HG02943 (cell line): ENCODE measurements at regions not wholly inside any gene's neighbourhood (a gene's known extent, or its start where the extent isn't known, plus 50 kb on each side); places are given as distances from the start of the nearest gene placed in this dataset.
"Not testable (repeated sequence)": the region's sequence is repeated elsewhere in the genome, so short reads cannot be mapped to it uniquely, and the experiment has no call there.

Source experiments
- ATAC-seq: cut with Tn5 transposase; IDR thresholded peaks from one replicate; pipeline ENCODE4 v1.9.1; 2021; ENCODE audit warnings: mild to moderate bottlenecking, low read depth, moderate library complexity; ENCODE audit not compliant: unreplicated experiment

- no peak for ATAC-seq
Measured at GRCh38 chr14:53858345-53858684, 98.3 kb downstream of the BMP4 start.

- ATAC-seq, result no peak
Measured at GRCh38 chr14:53857625-53858344, 98.8 kb downstream of the BMP4 start.

GRCh38 chr14:53855574-53855973, 101.1 kb downstream of the BMP4 start:
- no peak for ATAC-seq

- no peak for ATAC-seq
Measured at GRCh38 chr14:53855127-53855526, 101.5 kb downstream of the BMP4 start.

- ATAC-seq, result no peak
Measured at GRCh38 chr14:53851394-53852090, 105.1 kb downstream of the BMP4 start.

GRCh38 chr14:53850714-53851296, 105.8 kb downstream of the BMP4 start:
- ATAC-seq, result no peak

GRCh38 chr14:53849549-53849948, 107.1 kb downstream of the BMP4 start:
- ATAC-seq, result no peak

GRCh38 chr14:53848854-53849253, 107.8 kb downstream of the BMP4 start:
- no peak for ATAC-seq

- ATAC-seq, result no peak
Measured at GRCh38 chr14:53847881-53848280, 108.7 kb downstream of the BMP4 start.

- ATAC-seq, result no peak
Measured at GRCh38 chr14:53847057-53847456, 109.6 kb downstream of the BMP4 start.

- no peak for ATAC-seq
Measured at GRCh38 chr14:53845813-53846693, 110.6 kb downstream of the BMP4 start.

GRCh38 chr14:53842938-53843337, 113.7 kb downstream of the BMP4 start:
- ATAC-seq, result no peak

GRCh38 chr14:53841109-53842099, 115.2 kb downstream of the BMP4 start:
- ATAC-seq, result no peak

GRCh38 chr14:53840444-53840843, 116.2 kb downstream of the BMP4 start:
- ATAC-seq, result no peak

GRCh38 chr14:53838374-53838773, 118.3 kb downstream of the BMP4 start:
- no peak for ATAC-seq

GRCh38 chr14:53837656-53838055, 119.0 kb downstream of the BMP4 start:
- not testable (repeated sequence) for ATAC-seq

- no peak for ATAC-seq
Measured at GRCh38 chr14:53836551-53836950, 120.1 kb downstream of the BMP4 start.

- no peak for ATAC-seq
Measured at GRCh38 chr14:53828820-53829219, 127.8 kb downstream of the BMP4 start.

- ATAC-seq, result peak; percentile 91
Measured at GRCh38 chr14:53824061-53824460, 132.6 kb downstream of the BMP4 start.

GRCh38 chr14:53814392-53814791, 142.2 kb downstream of the BMP4 start:
- no peak for ATAC-seq
